NCI-H2107 treated with DMSO at 0.1 percent for 48 hours (cell line): ENCODE measurements at regions not wholly inside any gene's neighbourhood (a gene's known extent, or its start where the extent isn't known, plus 50 kb on each side); places are given as distances from the start of the nearest gene placed in this dataset.

Experiments used
- DNase-seq: peaks from one replicate; lab custom pipeline; 2025; ENCODE audit not compliant: unreplicated experiment; lab: John Stamatoyannopoulos, UW

- no peak for DNase-seq
These were observed 90.1 kb upstream of the ATP11B start for GRCh38 chr3:182703233-182703632.

GRCh38 chr3:182704926-182705325 lies 88.4 kb upstream of the ATP11B start:
- no peak for DNase-seq

GRCh38 chr3:182708810-182709209 lies 84.5 kb upstream of the ATP11B start:
- no peak for DNase-seq

- DNase-seq = no peak
These were observed 84.0 kb upstream of the ATP11B start for GRCh38 chr3:182709306-182709705.

GRCh38 chr3:182710557-182711157 lies 82.6 kb upstream of the ATP11B start:
- peak; percentile 56 for DNase-seq

GRCh38 chr3:182711261-182711683 lies 82.0 kb upstream of the ATP11B start:
- DNase-seq = no peak

GRCh38 chr3:182711853-182712252 lies 81.5 kb upstream of the ATP11B start:
- DNase-seq = no peak

GRCh38 chr3:182713111-182713510 lies 80.2 kb upstream of the ATP11B start:
- no peak for DNase-seq

- DNase-seq = peak; percentile 96
These were observed 79.4 kb upstream of the ATP11B start for GRCh38 chr3:182713743-182714517.

GRCh38 chr3:182715006-182715405 lies 78.3 kb upstream of the ATP11B start:
- no peak for DNase-seq

- no peak for DNase-seq
These were observed 77.1 kb upstream of the ATP11B start for GRCh38 chr3:182716114-182716688.

- DNase-seq = no peak
These were observed 76.1 kb upstream of the ATP11B start for GRCh38 chr3:182717216-182717615.

GRCh38 chr3:182722907-182723306 lies 70.4 kb upstream of the ATP11B start:
- no peak for DNase-seq

GRCh38 chr3:182723596-182723995 lies 69.7 kb upstream of the ATP11B start:
- no peak for DNase-seq

- DNase-seq = no peak
These were observed 67.7 kb upstream of the ATP11B start for GRCh38 chr3:182725372-182726251.

- no peak for DNase-seq
These were observed 66.8 kb upstream of the ATP11B start for GRCh38 chr3:182726258-182727142.

- DNase-seq = no peak
These were observed 65.1 kb upstream of the ATP11B start for GRCh38 chr3:182728238-182728637.

- DNase-seq = no peak
These were observed 63.2 kb upstream of the ATP11B start for GRCh38 chr3:182729903-182730674.

- DNase-seq = no peak
These were observed 62.6 kb upstream of the ATP11B start for GRCh38 chr3:182730675-182731042.

GRCh38 chr3:182731764-182732163 lies 61.5 kb upstream of the ATP11B start:
- no peak for DNase-seq
